ENCODE measurements at regions not wholly inside any gene's neighbourhood (a gene's known extent, or its start where the extent isn't known, plus 50 kb on each side); places are given as distances from the start of the nearest gene placed in this dataset.

- Histone ChIP-seq H3K4me3 (ENCODE audit: low read depth, low read length) (no peak overlapping the region), H3K27ac (ENCODE audit: low read depth) (no peak overlapping the region), H3K36me3 (ENCODE audit: insufficient read depth) (no peaks in the 10 kb centered on the region), H3K4me1 (ENCODE audit: insufficient read depth) (no peaks in the 10 kb centered on the region)
- no peak for DNase-seq (ENCODE audit: extremely low spot score)
- WGBS = 91% methylated on average over 1 of the region's 1 CpG
These were observed 196.9 kb downstream of the ARHGAP12 start for GRCh38 chr10:31731711-31732110.

GRCh38 chr10:31730776-31731175 lies 197.9 kb downstream of the ARHGAP12 start:
- Histone ChIP-seq H3K36me3 (ENCODE audit: insufficient read depth) (no peaks in the 10 kb centered on the region), H3K27ac (ENCODE audit: low read depth) (no peak overlapping the region), H3K4me3 (ENCODE audit: low read depth, low read length) (no peak overlapping the region), H3K4me1 (ENCODE audit: insufficient read depth) (no peaks in the 10 kb centered on the region)
- WGBS = 94% methylated on average over 3 of the region's 3 CpGs
- DNase-seq (ENCODE audit: extremely low spot score) = no peak

- no peaks in the 10 kb centered on the region for H3K36me3 ChIP-seq (ENCODE audit: insufficient read depth)
- no peak overlapping the region for H3K27ac ChIP-seq (ENCODE audit: low read depth)
- whole genome bisulfite sequencing = 72% methylated on average over 2 of the region's 2 CpGs
- no peak overlapping the region for H3K4me3 ChIP-seq (ENCODE audit: low read depth, low read length)
- DNase-seq (ENCODE audit: extremely low spot score) = no peak
- no peaks in the 10 kb centered on the region for H3K4me1 ChIP-seq (ENCODE audit: insufficient read depth)
These were observed 199.9 kb downstream of the ARHGAP12 start for GRCh38 chr10:31728698-31729224.

- Histone ChIP-seq H3K27ac (ENCODE audit: low read depth) (no peak overlapping the region), H3K4me1 (ENCODE audit: insufficient read depth) (no peaks in the 10 kb centered on the region), H3K4me3 (ENCODE audit: low read depth, low read length) (no peak overlapping the region), H3K36me3 (ENCODE audit: insufficient read depth) (no peaks in the 10 kb centered on the region)
- DNase-seq (ENCODE audit: extremely low spot score) = no peak
- WGBS = 95% methylated on average over 7 of the region's 7 CpGs
These were observed 203.2 kb downstream of the ARHGAP12 start for GRCh38 chr10:31725436-31725835.

GRCh38 chr10:31724296-31724695 lies 204.3 kb downstream of the ARHGAP12 start:
- Histone ChIP-seq H3K4me3 (ENCODE audit: low read depth, low read length) (no peak overlapping the region), H3K4me1 (ENCODE audit: insufficient read depth) (no peaks in the 10 kb centered on the region), H3K27ac (ENCODE audit: low read depth) (no peak overlapping the region), H3K36me3 (ENCODE audit: insufficient read depth) (no peaks in the 10 kb centered on the region)
- DNase-seq (ENCODE audit: extremely low spot score) = no peak
- 88% methylated on average over 5 of the region's 5 CpGs for WGBS

- Histone ChIP-seq H3K36me3 (ENCODE audit: insufficient read depth) (no peaks in the 10 kb centered on the region), H3K27ac (ENCODE audit: low read depth) (no peak overlapping the region), H3K4me3 (ENCODE audit: low read depth, low read length) (no peak overlapping the region), H3K4me1 (ENCODE audit: insufficient read depth) (no peaks in the 10 kb centered on the region)
- DNase-seq (ENCODE audit: extremely low spot score) = no peak
- WGBS = 66% methylated on average over 5 of the region's 5 CpGs
These were observed 205.4 kb downstream of the ARHGAP12 start for GRCh38 chr10:31723106-31723750.

- DNase-seq (ENCODE audit: extremely low spot score) = no peak
- H3K36me3 ChIP-seq (ENCODE audit: insufficient read depth) = no peaks in the 10 kb centered on the region
- no peaks in the 10 kb centered on the region for H3K4me1 ChIP-seq (ENCODE audit: insufficient read depth)
- no peak overlapping the region for H3K27ac ChIP-seq (ENCODE audit: low read depth)
- 56% methylated on average over 5 of the region's 5 CpGs for WGBS
- no peak overlapping the region for H3K4me3 ChIP-seq (ENCODE audit: low read depth, low read length)
These were observed 207.5 kb downstream of the ARHGAP12 start for GRCh38 chr10:31721096-31721495.

- 92% methylated on average over 1 of the region's 1 CpG for WGBS
- no peak for DNase-seq (ENCODE audit: extremely low spot score)
These were observed 208.1 kb downstream of the ARHGAP12 start for GRCh38 chr10:31720546-31720945.

GRCh38 chr10:31709476-31709875 lies 219.2 kb downstream of the ARHGAP12 start:
- H3K4me3 ChIP-seq (ENCODE audit: low read depth, low read length) = no peak overlapping the region
- no peak for DNase-seq (ENCODE audit: extremely low spot score)
- H3K27ac ChIP-seq (ENCODE audit: low read depth) = no peak overlapping the region
- H3K4me1 ChIP-seq (ENCODE audit: insufficient read depth) = peaks cover 2% of the 10 kb centered on the region
- no peaks in the 10 kb centered on the region for H3K36me3 ChIP-seq (ENCODE audit: insufficient read depth)

More at GRCh38 chr10:31720546-31720945, 208.1 kb downstream of the ARHGAP12 start:
- Histone ChIP-seq H3K36me3 (ENCODE audit: insufficient read depth) (no peaks in the 10 kb centered on the region), H3K4me1 (ENCODE audit: insufficient read depth) (no peaks in the 10 kb centered on the region), H3K4me3 (ENCODE audit: low read depth, low read length) (no peak overlapping the region), H3K27ac (ENCODE audit: low read depth) (no peak overlapping the region)

- Histone ChIP-seq H3K4me1 (ENCODE audit: insufficient read depth) (peaks cover 2% of the 10 kb centered on the region), H3K4me3 (ENCODE audit: low read depth, low read length) (no peak overlapping the region), H3K27ac (ENCODE audit: low read depth) (no peak overlapping the region), H3K36me3 (ENCODE audit: insufficient read depth) (no peaks in the 10 kb centered on the region)
- no peak for DNase-seq (ENCODE audit: extremely low spot score)
- 66% methylated on average over 3 of the region's 3 CpGs for WGBS
These were observed 219.6 kb downstream of the ARHGAP12 start for GRCh38 chr10:31709028-31709427.

- H3K27ac ChIP-seq (ENCODE audit: low read depth) = peak overlapping the region; percentile 58
- H3K4me1 ChIP-seq (ENCODE audit: insufficient read depth) = peaks cover 2% of the 10 kb centered on the region
- no peak overlapping the region for H3K4me3 ChIP-seq (ENCODE audit: low read depth, low read length)
- DNase-seq (ENCODE audit: extremely low spot score) = no peak
- H3K36me3 ChIP-seq (ENCODE audit: insufficient read depth) = no peaks in the 10 kb centered on the region
- WGBS = 45% methylated on average over 9 of the region's 9 CpGs
These were observed 220.2 kb downstream of the ARHGAP12 start for GRCh38 chr10:31708474-31708873.

- H3K4me3 ChIP-seq (ENCODE audit: low read depth, low read length) = no peak overlapping the region
- DNase-seq (ENCODE audit: extremely low spot score) = no peak
- H3K27ac ChIP-seq (ENCODE audit: low read depth) = peak overlapping the region; percentile 58
- WGBS = 6% methylated on average over 3 of the region's 3 CpGs
- peaks cover 2% of the 10 kb centered on the region for H3K4me1 ChIP-seq (ENCODE audit: insufficient read depth)
- H3K36me3 ChIP-seq (ENCODE audit: insufficient read depth) = no peaks in the 10 kb centered on the region
These were observed 220.6 kb downstream of the ARHGAP12 start for GRCh38 chr10:31708046-31708445.

- 25% methylated on average over 14 of the region's 14 CpGs for WGBS
- Histone ChIP-seq H3K4me1 (ENCODE audit: insufficient read depth) (peaks cover 2% of the 10 kb centered on the region), H3K27ac (ENCODE audit: low read depth) (no peak overlapping the region), H3K4me3 (ENCODE audit: low read depth, low read length) (no peak overlapping the region), H3K36me3 (ENCODE audit: insufficient read depth) (no peaks in the 10 kb centered on the region)
- DNase-seq (ENCODE audit: extremely low spot score) = no peak
These were observed 221.3 kb downstream of the ARHGAP12 start for GRCh38 chr10:31707093-31708039.

All from urinary bladder (tissue), 3 donors.